Posterior cingulate gyrus (tissue), 11 donors: ENCODE measurements at regions not wholly inside any gene's neighbourhood (a gene's known extent, or its start where the extent isn't known, plus 50 kb on each side); places are given as distances from the start of the nearest gene placed in this dataset.
A peak's percentile ranks its signal among the peaks of the same experiment; 100 is the strongest.

Experiments used
- DNase-seq, 10 donors: peaks; one replicate each; pipeline versions ENCODE4 v3.0.0 to v3.0.0-alpha.2; 2020 to 2021; ENCODE audit warnings: mixed read lengths in 3 of 10
- intact Hi-C: fragments of 100-400 bp; cut with DNase I; formaldehyde crosslinking; loops from one replicate; pipeline ENCODE4 v1.15.1; 2023

GRCh38 chr11:16685914-16686313, 52.5 kb upstream of the C11orf58 start:
- DNase-seq: no peak
- intact Hi-C loops: no loop called here

GRCh38 chr11:16678466-16679116, 59.9 kb upstream of the C11orf58 start:
- intact Hi-C loops: no loop called here
- no peak for DNase-seq

DNA sequence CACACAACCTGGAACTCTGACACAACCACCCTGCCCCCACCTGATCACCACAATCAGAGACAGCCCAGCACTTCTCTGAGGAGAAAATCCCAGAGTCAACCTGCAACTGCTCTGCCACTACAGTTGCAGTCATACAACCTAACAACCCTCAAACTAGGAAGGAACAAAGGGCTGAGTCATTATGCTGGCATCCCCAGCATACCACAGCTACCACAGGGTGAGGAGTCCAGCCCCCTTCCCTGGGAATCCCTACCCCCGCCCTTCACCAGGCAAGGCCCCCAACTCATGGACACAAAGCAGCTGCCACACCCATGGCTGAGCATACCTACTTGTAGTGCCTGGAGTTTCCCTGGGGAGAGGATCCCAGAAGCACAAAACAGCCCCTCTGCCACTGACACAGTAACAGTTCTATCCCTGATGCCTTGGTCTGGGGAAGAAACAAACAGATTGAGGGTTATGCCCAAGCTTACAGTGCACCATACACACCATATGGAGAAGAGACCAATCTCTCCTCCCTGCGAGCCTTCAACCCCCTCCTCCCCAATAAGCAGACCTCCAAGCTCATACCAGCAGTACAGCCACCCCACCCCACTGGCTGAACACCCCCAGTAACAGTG, 68.5 kb upstream of the C11orf58 start:
- no peak for DNase-seq
- intact Hi-C loops: no loop called here

GRCh38 chr11:16632295-16633200, 105.9 kb upstream of the C11orf58 start:
- DNase-seq: peak in 2 of 10 donors; percentile 29
- intact Hi-C loops: no loop called here

GRCh38 chr11:16630651-16631050, 107.8 kb upstream of the C11orf58 start:
- DNase-seq: no peak
- intact Hi-C loops: no loop called here

DNA sequence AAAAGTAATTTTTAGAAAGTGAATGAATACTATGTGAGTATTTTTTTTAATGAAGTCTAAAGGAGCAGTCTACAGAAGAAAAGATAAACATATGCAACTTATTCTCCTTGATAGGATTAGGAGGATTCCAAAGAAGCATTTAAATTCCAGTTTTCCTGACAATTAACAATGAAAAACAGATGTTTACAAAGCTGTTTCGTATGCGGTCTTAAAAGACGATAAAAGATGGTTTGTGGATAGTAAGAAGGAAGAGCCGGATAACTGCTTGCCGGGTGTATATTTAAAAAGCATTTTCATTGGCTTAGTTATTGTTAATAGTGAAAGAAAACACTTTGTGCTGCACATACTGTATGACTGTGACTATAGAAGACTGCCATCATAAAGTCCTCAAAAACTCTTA, 120.0 kb upstream of the C11orf58 start:
- no peak for DNase-seq

GRCh38 chr11:16615480-16615879, 123.0 kb upstream of the C11orf58 start:
- intact Hi-C loops: no loop called here
- no peak for DNase-seq

More for the DNA sequence above, 120.0 kb upstream of the C11orf58 start:
- intact Hi-C loops: no loop called here

DNA sequence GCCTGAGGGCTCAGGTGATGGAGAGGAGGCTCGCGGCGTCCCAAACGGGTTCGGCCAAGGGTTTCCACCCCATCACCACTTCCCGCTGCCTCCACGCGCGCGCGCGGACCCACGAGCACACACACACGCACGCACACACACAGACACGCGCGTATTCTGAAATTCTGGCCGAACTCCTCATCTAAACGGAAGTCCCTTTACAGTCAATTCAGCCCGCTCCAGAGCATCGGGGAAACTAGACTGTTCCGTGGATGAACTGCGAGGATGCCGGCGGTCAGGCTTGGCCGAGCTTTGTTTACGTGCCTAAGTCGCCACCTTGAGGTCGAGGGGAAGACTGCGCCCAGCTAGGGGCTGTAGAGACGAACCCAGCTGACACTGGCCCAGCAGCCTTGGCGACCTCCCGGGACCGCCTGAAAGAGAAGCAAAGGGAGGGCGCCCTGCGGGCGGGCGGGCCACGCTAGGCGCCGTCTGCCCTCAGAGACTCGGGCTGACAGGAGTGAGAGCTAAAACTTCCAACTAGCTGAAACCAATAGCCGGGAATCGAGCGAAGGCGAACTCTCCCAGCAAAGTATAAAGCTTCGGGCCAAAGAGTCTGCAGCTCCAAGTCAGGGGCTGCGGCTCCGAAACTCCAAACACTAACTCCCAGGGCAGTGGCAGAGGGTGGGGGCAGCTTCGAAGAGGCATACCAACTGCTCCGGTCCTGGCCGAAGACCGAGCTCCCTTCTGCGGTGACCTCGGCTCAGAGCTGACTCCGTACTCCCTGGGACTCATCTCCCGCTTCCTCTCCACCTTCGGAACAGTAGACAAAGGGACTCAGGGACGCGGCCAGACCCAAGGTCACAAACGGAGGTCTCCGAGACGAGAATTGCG, 124.7 kb upstream of the C11orf58 start:
- DNase-seq: peak; percentile 77 to 98 (median 88)
- intact Hi-C loops: loop anchor here (1.0 to 5.0 kb wide), 5 partner anchors 211 to 963 kb away; no protein-coding TSS in a partner anchor

- intact Hi-C loops: loop anchor here (1.0 to 5.0 kb wide), 5 partner anchors 211 to 963 kb away; no protein-coding TSS in a partner anchor
- peak in 5 of 10 donors; percentile 9 to 84 (median 66) for DNase-seq
Measured at GRCh38 chr11:16613262-16613511, 125.3 kb upstream of the C11orf58 start.

- intact Hi-C loops: loop anchor here (1.0 to 5.0 kb wide), 5 partner anchors 210 to 962 kb away; no protein-coding TSS in a partner anchor
- peak in 1 of 10 donors; percentile 50 for DNase-seq
Measured at GRCh38 chr11:16612566-16613261, 125.7 kb upstream of the C11orf58 start.

DNA sequence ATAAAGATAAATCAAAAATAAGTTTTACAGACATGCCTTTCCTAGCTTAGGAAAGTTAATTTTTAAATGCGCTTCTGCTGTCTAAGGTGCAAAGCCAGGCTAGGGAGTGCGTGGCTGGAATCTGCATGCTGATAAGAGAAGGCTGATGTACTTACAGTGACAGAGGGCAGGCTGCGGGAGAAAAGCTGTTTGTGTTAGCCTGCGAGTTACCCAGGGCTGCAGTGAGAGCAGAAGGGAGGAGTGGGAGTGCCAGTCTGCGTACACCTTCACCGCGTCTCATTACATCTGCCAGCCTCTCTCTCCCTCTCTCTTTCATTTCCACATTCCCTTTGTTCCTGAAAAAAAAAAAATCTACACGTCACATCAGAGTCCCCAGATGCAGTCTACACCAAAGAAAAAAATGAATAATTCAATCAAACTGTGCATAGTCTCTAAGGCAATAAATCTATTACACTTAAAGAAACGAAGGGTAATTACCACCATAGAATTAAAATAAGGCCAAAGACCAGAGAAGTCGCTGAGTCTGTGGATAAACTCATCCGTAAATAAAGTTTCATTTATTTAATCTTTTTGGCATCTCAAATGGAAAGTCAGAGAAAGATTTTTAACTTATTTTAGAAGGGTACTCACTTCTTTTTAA, 126.4 kb upstream of the C11orf58 start:
- peak in 1 of 10 donors; percentile 54 for DNase-seq
- intact Hi-C loops: loop anchor here (5.0 kb wide), 3 partner anchors 210 to 785 kb away; no protein-coding TSS in a partner anchor

DNA sequence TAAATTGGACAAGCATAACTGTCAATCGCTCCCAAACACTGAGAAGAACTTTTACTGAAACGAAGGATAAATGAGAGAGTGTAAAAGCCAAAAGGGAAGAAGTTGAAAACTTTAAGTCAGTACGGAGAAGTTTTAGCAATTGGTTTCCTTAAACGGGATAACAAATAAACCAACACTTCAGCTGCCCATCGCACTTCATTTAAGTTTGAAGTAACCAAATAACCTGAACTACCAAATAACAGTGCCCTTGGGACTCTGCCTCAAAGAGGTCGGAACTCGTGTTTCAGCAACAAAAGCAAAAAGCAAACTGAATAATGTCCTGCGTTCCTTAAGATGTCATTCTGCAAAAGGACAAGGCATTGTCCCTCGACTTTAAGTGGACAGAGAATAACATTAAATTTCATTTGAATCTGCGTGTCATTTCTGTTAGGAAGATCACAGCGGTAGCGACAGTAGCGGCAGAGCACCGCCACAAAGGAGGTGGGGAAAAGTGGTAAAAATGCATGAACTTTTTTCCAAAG, 127.0 kb upstream of the C11orf58 start:
- intact Hi-C loops: loop anchor here (5.0 kb wide), 3 partner anchors 209 to 784 kb away; no protein-coding TSS in a partner anchor
- no peak for DNase-seq

DNA sequence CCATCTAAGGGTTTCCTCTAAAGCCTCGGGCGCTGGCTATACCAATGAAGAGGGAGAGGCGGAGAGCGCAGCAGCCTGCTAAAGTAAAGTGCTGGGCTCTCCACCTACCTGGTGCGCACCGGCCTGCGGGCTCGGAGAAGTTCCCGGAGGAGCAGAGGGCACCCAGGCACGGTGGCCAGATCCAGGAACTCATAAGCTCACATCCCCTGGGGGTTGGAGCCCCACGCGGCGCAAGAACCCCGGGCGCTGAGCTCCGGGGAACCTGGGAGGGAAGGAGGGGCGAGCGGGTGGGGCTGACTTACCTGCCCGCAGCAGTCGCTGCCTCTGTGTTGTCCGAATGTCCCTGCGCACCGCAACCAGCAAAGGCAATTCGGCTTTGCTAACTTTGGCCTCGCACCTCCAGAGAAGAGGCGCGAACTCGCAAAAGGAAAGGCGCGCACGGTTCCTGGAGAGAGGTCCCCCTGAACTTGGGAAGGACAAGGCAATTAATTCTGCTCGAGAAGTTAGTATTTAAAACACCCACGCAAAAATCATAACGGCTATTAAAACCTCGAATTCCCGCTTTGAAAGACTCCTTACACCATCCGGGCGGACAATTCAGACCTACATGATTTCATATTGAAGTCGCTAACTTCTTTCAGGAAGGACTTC, 127.6 kb upstream of the C11orf58 start:
- peak in 3 of 10 donors; percentile 60 to 79 (median 70) for DNase-seq
- intact Hi-C loops: loop anchor here (5.0 kb wide), 3 partner anchors 209 to 784 kb away; no protein-coding TSS in a partner anchor

DNA sequence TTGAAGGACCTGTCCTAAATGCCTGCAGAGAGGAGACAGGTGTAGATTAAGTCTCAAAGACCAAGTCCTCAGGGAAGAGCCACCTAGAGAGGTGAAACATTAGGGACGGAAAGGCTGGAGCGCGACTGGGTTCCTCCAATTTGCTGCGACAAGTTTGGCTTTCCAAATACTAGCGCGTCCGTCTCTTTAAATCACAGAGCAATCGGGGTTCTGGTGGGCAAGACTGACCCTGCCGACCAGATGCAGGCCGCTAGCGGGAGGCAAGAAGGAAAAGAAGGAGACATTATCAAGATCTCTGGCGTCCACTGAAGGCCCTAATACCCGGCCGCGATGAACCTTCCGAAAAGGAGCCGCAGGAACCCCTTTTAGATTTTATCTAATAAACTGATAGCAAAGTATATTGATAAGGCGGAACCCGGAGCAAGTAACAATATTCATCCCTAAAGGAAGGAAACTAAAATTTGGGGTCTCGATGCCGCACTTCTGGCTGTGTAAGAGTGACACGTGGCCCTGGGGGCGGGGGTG, 128.2 kb upstream of the C11orf58 start:
- intact Hi-C loops: loop anchor here (5.0 kb wide), 3 partner anchors 208 to 783 kb away; no protein-coding TSS in a partner anchor

GRCh38 chr11:16609769-16610168, 128.7 kb upstream of the C11orf58 start:
- DNase-seq: no peak
- intact Hi-C loops: loop anchor here (5.0 kb wide), 4 partner anchors 207 to 1282 kb away; no protein-coding TSS in a partner anchor

More for the DNA sequence above, 128.2 kb upstream of the C11orf58 start:
- no peak for DNase-seq

DNA sequence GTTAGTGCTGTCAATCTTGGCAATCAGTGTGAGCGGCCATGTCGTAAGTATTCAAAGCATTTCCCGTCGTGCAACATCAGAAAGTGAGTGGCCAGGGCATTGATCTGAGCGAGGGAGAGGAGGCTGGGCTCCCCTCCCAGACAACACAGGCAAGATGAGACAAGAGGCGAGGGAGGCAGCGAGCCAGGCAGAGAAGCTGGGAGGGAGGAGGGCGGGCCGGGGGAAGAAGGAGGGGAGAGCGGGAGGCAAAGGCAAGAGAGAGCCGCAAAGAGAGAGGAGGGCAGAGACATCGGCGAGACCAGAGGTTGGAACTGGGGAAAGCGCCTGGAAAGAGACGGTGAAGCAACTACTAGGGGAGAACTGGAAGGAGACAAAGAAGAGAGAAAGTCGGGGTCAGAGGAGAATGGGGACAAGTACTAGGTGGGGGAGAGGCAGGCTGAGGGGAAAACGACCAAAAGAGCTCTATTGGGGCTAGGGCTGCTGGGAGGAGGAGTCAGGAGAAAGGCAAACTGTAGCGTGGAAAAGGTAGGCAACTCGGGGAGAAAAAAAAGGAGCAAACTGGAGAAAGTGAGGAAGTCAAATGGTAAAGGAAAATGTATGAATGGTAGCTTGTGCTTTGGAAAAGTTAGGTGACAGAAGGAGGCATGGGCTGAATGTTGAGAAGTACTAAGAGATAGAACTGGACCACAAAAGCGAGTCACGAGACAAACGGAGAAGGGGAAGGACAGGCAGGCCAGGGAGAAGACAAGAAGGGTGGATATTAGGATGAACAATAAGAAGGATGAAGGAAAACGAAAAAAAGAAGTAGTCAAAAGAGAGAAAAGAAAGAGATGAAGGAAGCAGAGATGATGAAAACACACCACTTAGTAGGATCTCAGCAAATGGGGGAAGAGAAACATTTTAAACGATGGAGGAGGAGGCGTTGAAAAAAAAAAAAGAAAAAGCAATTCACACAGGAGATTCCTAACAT, 130.5 kb upstream of the C11orf58 start:
- DNase-seq: peak in 7 of 10 donors; percentile 41 to 92 (median 55)
- intact Hi-C loops: loop anchor here (5.0 kb wide), 1 partner anchor 1281 kb away; no protein-coding TSS in a partner anchor
